ENCODE measurements at regions not wholly inside any gene's neighbourhood (a gene's known extent, or its start where the extent isn't known, plus 50 kb on each side); places are given as distances from the start of the nearest gene placed in this dataset.

DNA sequence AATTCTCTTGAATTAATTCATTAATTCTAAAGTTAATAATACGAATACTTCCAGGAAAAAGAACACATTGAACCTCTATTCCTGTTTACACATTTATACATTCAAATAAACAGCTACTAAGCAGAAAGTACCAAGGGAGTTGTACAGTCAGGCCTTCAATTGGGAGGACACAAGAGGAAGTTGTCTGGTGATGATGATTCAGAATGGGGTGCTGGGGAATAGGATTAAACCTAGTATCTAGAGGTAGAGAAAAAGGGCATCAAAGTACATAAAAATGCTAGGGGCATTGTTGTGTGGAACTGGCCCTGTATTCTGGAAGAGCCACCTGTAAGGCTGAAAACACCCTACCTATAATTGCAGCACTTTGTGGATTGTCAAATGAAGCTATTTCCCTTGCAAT is 71.7 kb upstream of the MROH9 start:
- no peak for DNase-seq
- intact Hi-C loops (cut with DNase I): no loop called here

GRCh38 chr1:170864238-170864637 is 71.1 kb upstream of the MROH9 start:
- intact Hi-C loops (cut with DNase I): no loop called here
- DNase-seq: peak in 1 of 10 donors; percentile 44

GRCh38 chr1:170864876-170865538 is 70.3 kb upstream of the MROH9 start:
- intact Hi-C loops (cut with DNase I): no loop called here
- no peak for DNase-seq

GRCh38 chr1:170866646-170867045 is 68.7 kb upstream of the MROH9 start:
- no peak for DNase-seq

DNA sequence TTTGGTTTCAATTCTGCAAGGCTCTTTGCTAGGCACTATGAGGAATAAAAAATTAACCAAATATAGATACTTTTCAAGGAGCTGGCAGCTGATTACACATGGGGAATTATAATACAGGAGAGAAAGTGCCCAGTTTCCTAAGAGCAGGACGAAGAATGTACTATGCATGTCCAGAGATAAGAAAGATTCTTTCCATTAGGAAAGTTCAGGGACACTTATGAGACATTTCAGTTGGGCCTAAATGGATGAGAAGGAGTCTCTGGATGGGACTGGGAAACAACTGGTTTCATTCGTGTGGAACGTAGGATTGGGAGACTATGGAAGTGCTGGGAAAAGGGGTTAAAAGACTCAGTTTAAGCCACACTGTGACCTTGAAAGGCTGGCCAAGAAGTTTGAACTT is 63.5 kb upstream of the MROH9 start:
- intact Hi-C loops (cut with DNase I): no loop called here
- no peak for DNase-seq

More at GRCh38 chr1:170866646-170867045, 68.7 kb upstream of the MROH9 start:
- intact Hi-C loops (cut with DNase I): no loop called here

DNA sequence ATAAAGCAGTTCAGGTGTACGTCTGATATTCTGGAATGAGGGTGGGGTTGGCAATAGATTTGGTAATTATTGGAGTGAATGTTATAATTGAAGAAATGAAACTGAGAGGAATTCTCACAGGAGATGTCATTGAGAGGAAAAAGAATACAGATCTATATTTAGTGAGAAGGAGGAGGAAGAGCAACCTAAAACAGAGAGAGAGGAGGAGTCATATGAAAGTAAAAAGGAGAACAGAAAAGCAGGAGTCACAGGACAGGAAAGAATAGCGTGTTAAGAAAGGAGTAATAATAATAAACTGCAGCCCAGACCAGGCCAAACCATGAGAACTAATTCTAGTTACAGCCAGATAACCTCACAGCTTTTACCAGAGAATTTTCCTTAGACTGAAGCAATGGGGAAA is 62.7 kb upstream of the MROH9 start:
- intact Hi-C loops (cut with DNase I): no loop called here
- DNase-seq: no peak

GRCh38 chr1:170874671-170875070 is 60.7 kb upstream of the MROH9 start:
- intact Hi-C loops (cut with DNase I): no loop called here
- no peak for DNase-seq

DNA sequence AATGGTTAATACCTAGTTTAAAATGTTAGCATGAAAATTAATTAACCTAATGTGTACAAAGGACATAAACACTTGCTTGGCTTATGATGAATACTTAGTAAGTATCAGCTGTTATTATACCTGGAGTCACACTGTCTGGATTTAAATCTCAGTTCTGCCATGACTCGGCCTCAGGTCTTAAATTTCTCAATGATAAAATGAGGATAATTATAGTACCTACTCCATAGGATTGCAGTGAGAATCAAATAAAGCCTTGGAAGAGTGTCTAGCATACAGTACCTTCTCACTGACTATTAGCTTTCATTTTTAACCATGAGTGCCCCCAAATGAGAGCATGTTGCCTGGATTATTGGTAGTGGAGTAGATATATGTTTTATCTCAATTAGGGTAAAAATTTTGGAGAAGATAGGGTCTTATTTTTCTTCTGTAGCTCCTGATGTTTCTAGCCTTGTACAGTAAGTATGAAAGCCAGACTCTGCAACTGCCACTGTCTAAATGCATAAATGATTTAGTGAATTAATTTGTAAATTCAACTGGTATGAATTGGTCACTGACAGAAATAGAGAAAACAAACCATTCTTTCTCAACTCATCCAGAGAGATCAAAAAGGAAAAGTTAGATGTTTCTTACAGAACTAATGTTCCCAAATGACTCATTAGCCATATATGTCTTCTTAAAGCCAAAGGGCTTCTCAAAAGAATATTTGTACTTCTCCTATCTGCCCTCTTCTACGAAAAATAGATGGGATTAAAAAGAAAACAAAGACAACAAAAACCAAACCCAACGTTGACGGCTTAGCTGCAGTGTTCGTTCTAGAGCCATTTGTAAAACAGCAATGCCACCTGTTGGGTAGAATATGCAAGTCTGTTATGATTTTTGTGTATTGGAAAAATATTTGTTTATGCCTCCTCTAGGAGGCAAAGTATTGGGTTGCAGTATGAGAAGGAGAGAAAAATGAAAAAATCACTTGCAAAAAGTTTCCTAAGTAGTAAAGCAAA is 53.8 kb upstream of the MROH9 start:
- intact Hi-C loops (cut with DNase I): loop anchor here (10.0 kb wide), 1 partner anchor 197 kb away; no protein-coding TSS in a partner anchor

More for the DNA sequence above, 53.8 kb upstream of the MROH9 start:
- peak in 1 of 10 donors; percentile 13 for DNase-seq

All from posterior cingulate gyrus (tissue), 11 donors.